ENCODE measurements at regions not wholly inside any gene's neighbourhood (a gene's known extent, or its start where the extent isn't known, plus 50 kb on each side); places are given as distances from the start of the nearest gene placed in this dataset.

DNA sequence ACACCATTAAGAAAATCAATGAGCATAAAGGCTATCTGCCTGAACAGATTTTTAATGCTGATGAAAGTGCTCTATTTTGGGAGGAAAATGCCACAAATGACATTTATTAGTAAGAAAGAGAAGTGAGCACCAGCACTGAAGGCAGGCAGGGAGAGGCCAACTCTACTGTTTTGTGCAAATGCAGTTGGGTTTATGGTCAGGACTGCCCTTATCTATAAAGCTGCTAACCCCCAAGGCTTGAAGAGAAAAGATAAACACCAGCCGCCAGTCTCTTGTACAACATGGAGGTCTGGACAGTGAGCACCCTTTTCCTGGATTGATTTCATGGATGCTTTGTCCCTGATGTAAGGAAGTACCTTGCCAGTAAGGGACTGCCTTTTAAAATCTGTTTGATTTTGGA is 246.8 kb upstream of the SFSWAP start:
- no peak overlapping the region for H2BK120ac ChIP-seq (ENCODE audit: low read depth, low read length)
- no peak overlapping the region for H3K9ac ChIP-seq (ENCODE audit: low read depth, low read length)
- no peak overlapping the region for H2AFZ ChIP-seq (replicated peaks; ENCODE audit: low read length, poor library complexity)
- no peak overlapping the region for H3K56ac ChIP-seq (ENCODE audit: extremely low read depth, insufficient read depth, low read length)
- H3K9me1 ChIP-seq (ENCODE audit: insufficient read depth, low read length), result no peaks in the 10 kb centered on the region
- H2BK15ac ChIP-seq (ENCODE audit: low read depth, low read length), result no peak overlapping the region
- ChIA-PET CTCF (no interaction called here), POLR2A (ENCODE audit: unreplicated experiment) (no interaction called here)
- intact Hi-C loops (cut with micrococcal nuclease), result no loop called here
- no CpG with 5 or more reads among the region's 1 CpG for WGBS, 2 experiments (ENCODE audit: extremely low coverage in 2 of 2, insufficient read length in 1 of 2)
- H3K14ac ChIP-seq (replicated peaks; ENCODE audit: low read depth, low read length), result no peak overlapping the region
- no peak overlapping the region for H3K18ac ChIP-seq (ENCODE audit: low read depth, low read length)
- in situ Hi-C loops (cut with MboI; ENCODE audit: low sequenced_read_pairs), result no loop called here
- DNase-seq (no peak), ATAC-seq (ENCODE audit: low read depth) (no peak)
- H3K27ac ChIP-seq (ENCODE audit: insufficient read depth, low read length), result no peak overlapping the region
- H3K23ac ChIP-seq (ENCODE audit: low read depth, low read length), result no peak overlapping the region
- peaks cover 19% of the 10 kb centered on the region for H3K9me3 ChIP-seq (ENCODE audit: control insufficient read depth, insufficient read depth, low read length)
- no peak overlapping the region for H2BK20ac ChIP-seq (ENCODE audit: low read depth, low read length)
- no peaks in the 10 kb centered on the region for H3K36me3 ChIP-seq (ENCODE audit: control insufficient read depth, insufficient read depth, low read length)
- no peak overlapping the region for H4K91ac ChIP-seq (ENCODE audit: insufficient read depth, low read depth, low read length)
- dilution Hi-C loops (cut with HindIII; ENCODE audit: low sequenced_read_pairs, unreplicated experiment), result no loop called here
- H2BK5ac ChIP-seq (ENCODE audit: low read depth, low read length, poor library complexity, severe bottlenecking), result no peak overlapping the region
- no peak overlapping the region for H2AK9ac ChIP-seq (replicated peaks; ENCODE audit: low read depth, low read length, poor library complexity)
- no peaks in the 10 kb centered on the region for H3K79me1 ChIP-seq (ENCODE audit: low read depth in 1 of 2, low read length in 2 of 2)
- H3K4ac ChIP-seq (ENCODE audit: low read depth, low read length), result no peak overlapping the region
- H3K27me3 ChIP-seq (ENCODE audit: control insufficient read depth, insufficient read depth, low read length), result no peaks in the 10 kb centered on the region
- no peaks in the 10 kb centered on the region for H4K20me1 ChIP-seq (ENCODE audit: insufficient read depth, low read length)
- TF ChIP-seq, protein P1, sequence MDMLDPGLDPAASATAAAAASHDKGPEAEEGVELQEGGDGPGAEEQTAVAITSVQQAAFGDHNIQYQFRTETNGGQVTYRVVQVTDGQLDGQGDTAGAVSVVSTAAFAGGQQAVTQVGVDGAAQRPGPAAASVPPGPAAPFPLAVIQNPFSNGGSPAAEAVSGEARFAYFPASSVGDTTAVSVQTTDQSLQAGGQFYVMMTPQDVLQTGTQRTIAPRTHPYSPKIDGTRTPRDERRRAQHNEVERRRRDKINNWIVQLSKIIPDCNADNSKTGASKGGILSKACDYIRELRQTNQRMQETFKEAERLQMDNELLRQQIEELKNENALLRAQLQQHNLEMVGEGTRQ (IDR thresholded peaks at IDR 0.05; ENCODE audit: low read depth, low read length), result no peak
- TF ChIP-seq, protein P2, sequence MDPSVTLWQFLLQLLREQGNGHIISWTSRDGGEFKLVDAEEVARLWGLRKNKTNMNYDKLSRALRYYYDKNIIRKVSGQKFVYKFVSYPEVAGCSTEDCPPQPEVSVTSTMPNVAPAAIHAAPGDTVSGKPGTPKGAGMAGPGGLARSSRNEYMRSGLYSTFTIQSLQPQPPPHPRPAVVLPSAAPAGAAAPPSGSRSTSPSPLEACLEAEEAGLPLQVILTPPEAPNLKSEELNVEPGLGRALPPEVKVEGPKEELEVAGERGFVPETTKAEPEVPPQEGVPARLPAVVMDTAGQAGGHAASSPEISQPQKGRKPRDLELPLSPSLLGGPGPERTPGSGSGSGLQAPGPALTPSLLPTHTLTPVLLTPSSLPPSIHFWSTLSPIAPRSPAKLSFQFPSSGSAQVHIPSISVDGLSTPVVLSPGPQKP (IDR thresholded peaks at IDR 0.05; ENCODE audit: borderline replicate concordance, low read depth, low read length), result no peak
- no peak for TF ChIP-seq RAD21 (IDR thresholded peaks at IDR 0.05; ENCODE audit: low read length)
- no peak for TF ChIP-seq BHLHE40 (IDR thresholded peaks at IDR 0.05; ENCODE audit: low read depth, low read length)
- no peak for TF ChIP-seq MXI1 (IDR thresholded peaks at IDR 0.05; ENCODE audit: borderline replicate concordance, low read depth, low read length)
- TF ChIP-seq CEBPB (IDR thresholded peaks at IDR 0.05; ENCODE audit: low read depth, low read length), result no peak
- TF ChIP-seq RCOR1 (IDR thresholded peaks at IDR 0.05; ENCODE audit: insufficient replicate concordance, low read length), result no peak
- no peak for TF ChIP-seq MAFK (IDR thresholded peaks at IDR 0.05; ENCODE audit: low read depth, low read length)
- TF ChIP-seq NFE2L2 (IDR thresholded peaks at IDR 0.05; ENCODE audit: low read depth, low read length), result no peak
- TF ChIP-seq, protein P3, sequence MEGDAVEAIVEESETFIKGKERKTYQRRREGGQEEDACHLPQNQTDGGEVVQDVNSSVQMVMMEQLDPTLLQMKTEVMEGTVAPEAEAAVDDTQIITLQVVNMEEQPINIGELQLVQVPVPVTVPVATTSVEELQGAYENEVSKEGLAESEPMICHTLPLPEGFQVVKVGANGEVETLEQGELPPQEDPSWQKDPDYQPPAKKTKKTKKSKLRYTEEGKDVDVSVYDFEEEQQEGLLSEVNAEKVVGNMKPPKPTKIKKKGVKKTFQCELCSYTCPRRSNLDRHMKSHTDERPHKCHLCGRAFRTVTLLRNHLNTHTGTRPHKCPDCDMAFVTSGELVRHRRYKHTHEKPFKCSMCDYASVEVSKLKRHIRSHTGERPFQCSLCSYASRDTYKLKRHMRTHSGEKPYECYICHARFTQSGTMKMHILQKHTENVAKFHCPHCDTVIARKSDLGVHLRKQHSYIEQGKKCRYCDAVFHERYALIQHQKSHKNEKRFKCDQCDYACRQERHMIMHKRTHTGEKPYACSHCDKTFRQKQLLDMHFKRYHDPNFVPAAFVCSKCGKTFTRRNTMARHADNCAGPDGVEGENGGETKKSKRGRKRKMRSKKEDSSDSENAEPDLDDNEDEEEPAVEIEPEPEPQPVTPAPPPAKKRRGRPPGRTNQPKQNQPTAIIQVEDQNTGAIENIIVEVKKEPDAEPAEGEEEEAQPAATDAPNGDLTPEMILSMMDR (conservative IDR thresholded peaks at IDR 0.05; ENCODE audit: low read depth, low read length), result no peak
- TF ChIP-seq RFX5 (IDR thresholded peaks at IDR 0.05; ENCODE audit: low read depth, low read length), result no peak
- no peak for TF ChIP-seq FOS (IDR thresholded peaks at IDR 0.05; ENCODE audit: low read depth, low read length)
- no peak overlapping the region for H2AK5ac ChIP-seq (ENCODE audit: low read depth, low read length)
- no peak overlapping the region for H3K4me2 ChIP-seq (ENCODE audit: low read depth, low read length)
- H4K8ac ChIP-seq (ENCODE audit: low read depth in 2 of 2, low read length in 2 of 2), result no peak overlapping the region
- H4K5ac ChIP-seq (ENCODE audit: low read depth, low read length), result no peak overlapping the region
- no TSS peak for BruUV-seq (replicated peaks)
- no peak overlapping the region for H3K4me3 ChIP-seq (ENCODE audit: insufficient read depth, low read depth, low read length)
- no peaks in the 10 kb centered on the region for H3K4me1 ChIP-seq (ENCODE audit: control insufficient read depth, insufficient read depth, low read length)

Data from IMR-90 (cell line).